GM23338 (cell line): ENCODE measurements at regions not wholly inside any gene's neighbourhood (a gene's known extent, or its start where the extent isn't known, plus 50 kb on each side); places are given as distances from the start of the nearest gene placed in this dataset.

Experiments
- ATAC-seq: fragments of 200-7000 bp; cut with Tn5 transposase; 3 replicates; pipeline ENCODE4 v1.9.1; 2020
- DNase-seq: peaks from one replicate; pipeline ENCODE4 v3.0.0-alpha.2; 2015; ENCODE audit warnings: low spot score
- H2AFZ ChIP-seq: fragments of 200-600 bp; sonication (generic); 2 replicates; pipeline ENCODE4 v1.8.0; 2016; ENCODE audit warnings: antibody characterized with exemption, mild to moderate bottlenecking, moderate library complexity
- H3F3A ChIP-seq: fragments of 200-600 bp; sonication (generic); replicated peaks from 2 replicates; pipeline ENCODE4 v1.8.0; 2017; ENCODE audit warnings: antibody characterized with exemption, mixed run types, low read depth
- H3K27ac ChIP-seq: fragments of 200-600 bp; sonication (generic); 2 replicates; pipeline ENCODE4 v1.6.1; 2016; ENCODE audit warnings: low read depth
- H3K27me3 ChIP-seq: fragments of 200-600 bp; sonication (generic); 2 replicates; pipeline ENCODE4 v1.8.0; 2016; ENCODE audit warnings: mild to moderate bottlenecking, mixed run types, moderate library complexity; ENCODE audit not compliant: insufficient read depth
- H3K36me3 ChIP-seq: fragments of 200-600 bp; sonication (generic); 2 replicates; pipeline ENCODE4 v1.8.0; 2016; ENCODE audit warnings: mild to moderate bottlenecking; ENCODE audit not compliant: insufficient read depth
- H3K4me1 ChIP-seq: fragments of 200-600 bp; sonication (generic); 2 replicates; pipeline ENCODE4 v1.8.0; 2016; ENCODE audit warnings: mild to moderate bottlenecking, moderate library complexity; ENCODE audit not compliant: insufficient read depth
- H3K4me2 ChIP-seq: fragments of 200-600 bp; sonication (generic); 2 replicates; pipeline ENCODE4 v1.7.1; 2017; ENCODE audit warnings: mixed run types
- H3K4me3 ChIP-seq: fragments of 200-600 bp; sonication (generic); 2 replicates; pipeline ENCODE4 v1.6.1; 2016; ENCODE audit warnings: mixed run types
- H3K79me2 ChIP-seq: fragments of 200-600 bp; sonication (generic); replicated peaks from 2 replicates; pipeline ENCODE4 v1.8.0; 2017; ENCODE audit warnings: mild to moderate bottlenecking; ENCODE audit not compliant: insufficient read depth
- H3K9me2 ChIP-seq: fragments of 200-600 bp; sonication (generic); 2 replicates; pipeline ENCODE4 v1.8.0; 2017; ENCODE audit not compliant: insufficient read depth
- H4K20me1 ChIP-seq: fragments of 200-600 bp; sonication (generic); replicated peaks from 2 replicates; pipeline ENCODE4 v1.8.0; 2017; ENCODE audit warnings: mild to moderate bottlenecking; ENCODE audit not compliant: insufficient read depth
- H3K27ac Mint-ChIP-seq: 2 replicates; pipeline ENCODE4 v1.8.0; 2020; ENCODE audit warnings: inconsistent platforms, mild to moderate bottlenecking, moderate library complexity, mixed read lengths
- H3K27me3 Mint-ChIP-seq: 3 replicates; pipeline ENCODE4 v1.8.0; 2022; ENCODE audit warnings: low read depth, mild to moderate bottlenecking, moderate library complexity, mixed read lengths, inconsistent platforms; ENCODE audit not compliant: insufficient read depth, poor library complexity
- H3K36me3 Mint-ChIP-seq: 3 replicates; pipeline ENCODE4 v1.8.0; 2021; ENCODE audit warnings: low read depth, mild to moderate bottlenecking, inconsistent platforms, moderate library complexity, mixed read lengths
- H3K4me1 Mint-ChIP-seq: 3 replicates; pipeline ENCODE4 v1.8.0; 2020; ENCODE audit warnings: mild to moderate bottlenecking, inconsistent platforms, mixed read lengths
- H3K4me3 Mint-ChIP-seq: 3 replicates; pipeline ENCODE4 v1.8.0; 2021; ENCODE audit warnings: moderate library complexity, mild to moderate bottlenecking, inconsistent platforms, mixed read lengths
- H3K9me3 Mint-ChIP-seq: 3 replicates; pipeline ENCODE4 v1.8.0; 2020; ENCODE audit warnings: moderate library complexity, mild to moderate bottlenecking, inconsistent platforms, mixed read lengths
- CREB1 ChIP-seq: fragments of 250-450 bp; sonication (Bioruptor Pico); IDR thresholded peaks from 2 replicates; pipeline ENCODE4 v1.5.0; 2020; ENCODE audit warnings: low read depth, mild to moderate bottlenecking, moderate library complexity
- EZH2 ChIP-seq: fragments of 200-600 bp; sonication (generic); IDR thresholded peaks from one replicate; pipeline ENCODE4 v1.8.0; 2017; ENCODE audit warnings: antibody characterized with exemption, mild to moderate bottlenecking, low read depth; ENCODE audit not compliant: unreplicated experiment
- EZH2phosphoT487 ChIP-seq: fragments of 200-600 bp; sonication (generic); IDR thresholded peaks from one replicate; pipeline ENCODE4 v1.8.1; 2018; ENCODE audit warnings: antibody characterized with exemption; ENCODE audit not compliant: unreplicated experiment
- JUNB ChIP-seq: IDR thresholded peaks from one replicate; pipeline ENCODE4 v1.6.1; 2016; ENCODE audit warnings: antibody characterized with exemption; ENCODE audit not compliant: unreplicated experiment
- NANOG ChIP-seq: IDR thresholded peaks from 2 replicates; pipeline ENCODE4 v1.6.1; 2016; ENCODE audit warnings: antibody characterized with exemption, borderline replicate concordance
- POLR2AphosphoS5 ChIP-seq: IDR thresholded peaks from 2 replicates; pipeline ENCODE4 v1.6.1; 2016; ENCODE audit warnings: antibody characterized with exemption, low read depth
- STAT1 ChIP-seq: IDR thresholded peaks from one replicate; pipeline ENCODE4 v1.6.1; 2016; ENCODE audit warnings: antibody characterized with exemption; ENCODE audit not compliant: unreplicated experiment
- ZNF114 ChIP-seq: fragments of 250-450 bp; sonication (Bioruptor Pico); IDR thresholded peaks from 2 replicates; pipeline ENCODE4 v1.5.0; 2020; ENCODE audit warnings: mild to moderate bottlenecking, moderate library complexity
- ZNF331 ChIP-seq: fragments of 250-450 bp; sonication (Bioruptor Pico); IDR thresholded peaks from 2 replicates; pipeline ENCODE4 v1.5.0; 2020; ENCODE audit warnings: low read depth, mild to moderate bottlenecking, moderate library complexity
- TF ChIP-seq, protein P1 (sequence below): fragments of 250-450 bp; sonication (Bioruptor Pico); IDR thresholded peaks from 2 replicates; pipeline ENCODE4 v1.5.0; 2020; ENCODE audit warnings: mild to moderate bottlenecking, moderate library complexity
- TF ChIP-seq, protein P2 (sequence below), 2 experiments: fragments of 200-600 bp in 1 of 2; sonication (generic) in 1 of 2; conservative IDR thresholded peaks; 2 replicates each; pipeline versions ENCODE4 v1.5.1 to v1.6.1; 2016 to 2017; ENCODE audit warnings: antibody characterized with exemption in 2 of 2, low read depth in 2 of 2, mild to moderate bottlenecking in 2 of 2, moderate library complexity in 1 of 2
- TF ChIP-seq, protein P3 (sequence below): IDR thresholded peaks from 2 replicates; pipeline ENCODE4 v1.6.1; 2016; ENCODE audit warnings: antibody characterized with exemption
- TF ChIP-seq, protein P4 (sequence below): IDR thresholded peaks from one replicate; pipeline ENCODE4 v1.6.1; 2018; ENCODE audit warnings: antibody characterized with exemption; ENCODE audit not compliant: unreplicated experiment

DNA sequence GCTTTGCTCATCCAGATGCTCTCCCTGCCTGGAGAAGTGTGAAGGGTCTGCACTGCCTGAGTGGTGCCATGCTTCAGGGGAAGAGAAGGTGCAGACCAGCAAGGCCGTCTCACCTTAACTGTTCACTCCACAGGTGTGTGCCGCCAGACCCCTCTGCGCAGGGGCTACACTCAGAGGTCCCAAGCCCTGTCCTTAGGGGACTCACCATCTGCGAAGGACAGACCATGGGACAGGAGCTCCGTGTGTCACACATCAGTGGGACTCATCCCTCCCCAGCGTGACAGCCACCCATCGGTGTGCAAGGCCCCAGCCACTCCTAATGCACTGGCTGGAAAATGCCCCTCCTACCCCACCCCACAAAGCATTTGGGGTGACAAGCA lies 142.9 kb downstream of the OLFM1 start:
- Mint-ChIP-seq H3K4me1 (peaks cover 4% of the 10 kb centered on the region; the same call in 2 of the 3 replicates), H3K27ac (no peak overlapping the region), H3K9me3 (no peaks in the 10 kb centered on the region), H3K36me3 (no peaks in the 10 kb centered on the region), H3K4me3 (no peak overlapping the region), H3K27me3 (peaks cover 1% of the 10 kb centered on the region)
- Histone ChIP-seq H3F3A (peaks cover 9% of the 10 kb centered on the region), H3K4me3 (no peak overlapping the region), H3K4me1 (no peaks in the 10 kb centered on the region), H3K4me2 (no peak overlapping the region), H2AFZ (no peak overlapping the region), H3K27me3 (no peaks in the 10 kb centered on the region), H3K9me2 (no peaks in the 10 kb centered on the region), H3K79me2 (no peaks in the 10 kb centered on the region), H3K36me3 (no peaks in the 10 kb centered on the region), H3K27ac (no peak overlapping the region), H4K20me1 (no peaks in the 10 kb centered on the region)
- no peak for ATAC-seq
- no peak for DNase-seq
- TF ChIP-seq EZH2phosphoT487 (no peak), CREB1 (no peak), STAT1 (no peak), JUNB (no peak), NANOG (no peak), ZNF114 (CRISPR knock-in tag) (no peak), EZH2 (no peak), POLR2AphosphoS5 (no peak), ZNF331 (CRISPR knock-in tag) (no peak)
- TF ChIP-seq, protein P1, sequence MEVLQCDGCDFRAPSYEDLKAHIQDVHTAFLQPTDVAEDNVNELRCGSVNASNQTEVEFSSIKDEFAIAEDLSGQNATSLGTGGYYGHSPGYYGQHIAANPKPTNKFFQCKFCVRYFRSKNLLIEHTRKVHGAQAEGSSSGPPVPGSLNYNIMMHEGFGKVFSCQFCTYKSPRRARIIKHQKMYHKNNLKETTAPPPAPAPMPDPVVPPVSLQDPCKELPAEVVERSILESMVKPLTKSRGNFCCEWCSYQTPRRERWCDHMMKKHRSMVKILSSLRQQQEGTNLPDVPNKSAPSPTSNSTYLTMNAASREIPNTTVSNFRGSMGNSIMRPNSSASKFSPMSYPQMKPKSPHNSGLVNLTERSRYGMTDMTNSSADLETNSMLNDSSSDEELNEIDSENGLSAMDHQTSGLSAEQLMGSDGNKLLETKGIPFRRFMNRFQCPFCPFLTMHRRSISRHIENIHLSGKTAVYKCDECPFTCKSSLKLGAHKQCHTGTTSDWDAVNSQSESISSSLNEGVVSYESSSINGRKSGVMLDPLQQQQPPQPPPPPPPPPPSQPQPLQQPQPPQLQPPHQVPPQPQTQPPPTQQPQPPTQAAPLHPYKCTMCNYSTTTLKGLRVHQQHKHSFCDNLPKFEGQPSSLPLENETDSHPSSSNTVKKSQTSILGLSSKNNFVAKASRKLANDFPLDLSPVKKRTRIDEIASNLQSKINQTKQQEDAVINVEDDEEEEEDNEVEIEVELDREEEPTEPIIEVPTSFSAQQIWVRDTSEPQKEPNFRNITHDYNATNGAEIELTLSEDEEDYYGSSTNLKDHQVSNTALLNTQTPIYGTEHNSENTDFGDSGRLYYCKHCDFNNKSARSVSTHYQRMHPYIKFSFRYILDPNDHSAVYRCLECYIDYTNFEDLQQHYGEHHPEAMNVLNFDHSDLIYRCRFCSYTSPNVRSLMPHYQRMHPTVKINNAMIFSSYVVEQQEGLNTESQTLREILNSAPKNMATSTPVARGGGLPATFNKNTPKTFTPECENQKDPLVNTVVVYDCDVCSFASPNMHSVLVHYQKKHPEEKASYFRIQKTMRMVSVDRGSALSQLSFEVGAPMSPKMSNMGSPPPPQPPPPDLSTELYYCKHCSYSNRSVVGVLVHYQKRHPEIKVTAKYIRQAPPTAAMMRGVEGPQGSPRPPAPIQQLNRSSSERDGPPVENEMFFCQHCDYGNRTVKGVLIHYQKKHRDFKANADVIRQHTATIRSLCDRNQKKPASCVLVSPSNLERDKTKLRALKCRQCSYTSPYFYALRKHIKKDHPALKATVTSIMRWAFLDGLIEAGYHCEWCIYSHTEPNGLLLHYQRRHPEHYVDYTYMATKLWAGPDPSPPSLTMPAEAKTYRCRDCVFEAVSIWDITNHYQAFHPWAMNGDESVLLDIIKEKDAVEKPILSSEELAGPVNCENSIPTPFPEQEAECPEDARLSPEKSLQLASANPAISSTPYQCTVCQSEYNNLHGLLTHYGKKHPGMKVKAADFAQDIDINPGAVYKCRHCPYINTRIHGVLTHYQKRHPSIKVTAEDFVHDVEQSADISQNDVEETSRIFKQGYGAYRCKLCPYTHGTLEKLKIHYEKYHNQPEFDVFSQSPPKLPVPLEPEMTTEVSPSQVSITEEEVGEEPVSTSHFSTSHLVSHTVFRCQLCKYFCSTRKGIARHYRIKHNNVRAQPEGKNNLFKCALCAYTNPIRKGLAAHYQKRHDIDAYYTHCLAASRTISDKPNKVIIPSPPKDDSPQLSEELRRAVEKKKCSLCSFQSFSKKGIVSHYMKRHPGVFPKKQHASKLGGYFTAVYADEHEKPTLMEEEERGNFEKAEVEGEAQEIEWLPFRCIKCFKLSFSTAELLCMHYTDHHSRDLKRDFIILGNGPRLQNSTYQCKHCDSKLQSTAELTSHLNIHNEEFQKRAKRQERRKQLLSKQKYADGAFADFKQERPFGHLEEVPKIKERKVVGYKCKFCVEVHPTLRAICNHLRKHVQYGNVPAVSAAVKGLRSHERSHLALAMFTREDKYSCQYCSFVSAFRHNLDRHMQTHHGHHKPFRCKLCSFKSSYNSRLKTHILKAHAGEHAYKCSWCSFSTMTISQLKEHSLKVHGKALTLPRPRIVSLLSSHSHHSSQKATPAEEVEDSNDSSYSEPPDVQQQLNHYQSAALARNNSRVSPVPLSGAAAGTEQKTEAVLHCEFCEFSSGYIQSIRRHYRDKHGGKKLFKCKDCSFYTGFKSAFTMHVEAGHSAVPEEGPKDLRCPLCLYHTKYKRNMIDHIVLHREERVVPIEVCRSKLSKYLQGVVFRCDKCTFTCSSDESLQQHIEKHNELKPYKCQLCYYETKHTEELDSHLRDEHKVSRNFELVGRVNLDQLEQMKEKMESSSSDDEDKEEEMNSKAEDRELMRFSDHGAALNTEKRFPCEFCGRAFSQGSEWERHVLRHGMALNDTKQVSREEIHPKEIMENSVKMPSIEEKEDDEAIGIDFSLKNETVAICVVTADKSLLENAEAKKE, result no peak
- TF ChIP-seq, protein P2, sequence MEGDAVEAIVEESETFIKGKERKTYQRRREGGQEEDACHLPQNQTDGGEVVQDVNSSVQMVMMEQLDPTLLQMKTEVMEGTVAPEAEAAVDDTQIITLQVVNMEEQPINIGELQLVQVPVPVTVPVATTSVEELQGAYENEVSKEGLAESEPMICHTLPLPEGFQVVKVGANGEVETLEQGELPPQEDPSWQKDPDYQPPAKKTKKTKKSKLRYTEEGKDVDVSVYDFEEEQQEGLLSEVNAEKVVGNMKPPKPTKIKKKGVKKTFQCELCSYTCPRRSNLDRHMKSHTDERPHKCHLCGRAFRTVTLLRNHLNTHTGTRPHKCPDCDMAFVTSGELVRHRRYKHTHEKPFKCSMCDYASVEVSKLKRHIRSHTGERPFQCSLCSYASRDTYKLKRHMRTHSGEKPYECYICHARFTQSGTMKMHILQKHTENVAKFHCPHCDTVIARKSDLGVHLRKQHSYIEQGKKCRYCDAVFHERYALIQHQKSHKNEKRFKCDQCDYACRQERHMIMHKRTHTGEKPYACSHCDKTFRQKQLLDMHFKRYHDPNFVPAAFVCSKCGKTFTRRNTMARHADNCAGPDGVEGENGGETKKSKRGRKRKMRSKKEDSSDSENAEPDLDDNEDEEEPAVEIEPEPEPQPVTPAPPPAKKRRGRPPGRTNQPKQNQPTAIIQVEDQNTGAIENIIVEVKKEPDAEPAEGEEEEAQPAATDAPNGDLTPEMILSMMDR (conservative IDR thresholded peaks at IDR 0.05; ENCODE audit: low read depth in 2 of 2), result no peak
- TF ChIP-seq, protein P3, sequence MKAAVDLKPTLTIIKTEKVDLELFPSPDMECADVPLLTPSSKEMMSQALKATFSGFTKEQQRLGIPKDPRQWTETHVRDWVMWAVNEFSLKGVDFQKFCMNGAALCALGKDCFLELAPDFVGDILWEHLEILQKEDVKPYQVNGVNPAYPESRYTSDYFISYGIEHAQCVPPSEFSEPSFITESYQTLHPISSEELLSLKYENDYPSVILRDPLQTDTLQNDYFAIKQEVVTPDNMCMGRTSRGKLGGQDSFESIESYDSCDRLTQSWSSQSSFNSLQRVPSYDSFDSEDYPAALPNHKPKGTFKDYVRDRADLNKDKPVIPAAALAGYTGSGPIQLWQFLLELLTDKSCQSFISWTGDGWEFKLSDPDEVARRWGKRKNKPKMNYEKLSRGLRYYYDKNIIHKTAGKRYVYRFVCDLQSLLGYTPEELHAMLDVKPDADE, result no peak
- TF ChIP-seq, protein P4, sequence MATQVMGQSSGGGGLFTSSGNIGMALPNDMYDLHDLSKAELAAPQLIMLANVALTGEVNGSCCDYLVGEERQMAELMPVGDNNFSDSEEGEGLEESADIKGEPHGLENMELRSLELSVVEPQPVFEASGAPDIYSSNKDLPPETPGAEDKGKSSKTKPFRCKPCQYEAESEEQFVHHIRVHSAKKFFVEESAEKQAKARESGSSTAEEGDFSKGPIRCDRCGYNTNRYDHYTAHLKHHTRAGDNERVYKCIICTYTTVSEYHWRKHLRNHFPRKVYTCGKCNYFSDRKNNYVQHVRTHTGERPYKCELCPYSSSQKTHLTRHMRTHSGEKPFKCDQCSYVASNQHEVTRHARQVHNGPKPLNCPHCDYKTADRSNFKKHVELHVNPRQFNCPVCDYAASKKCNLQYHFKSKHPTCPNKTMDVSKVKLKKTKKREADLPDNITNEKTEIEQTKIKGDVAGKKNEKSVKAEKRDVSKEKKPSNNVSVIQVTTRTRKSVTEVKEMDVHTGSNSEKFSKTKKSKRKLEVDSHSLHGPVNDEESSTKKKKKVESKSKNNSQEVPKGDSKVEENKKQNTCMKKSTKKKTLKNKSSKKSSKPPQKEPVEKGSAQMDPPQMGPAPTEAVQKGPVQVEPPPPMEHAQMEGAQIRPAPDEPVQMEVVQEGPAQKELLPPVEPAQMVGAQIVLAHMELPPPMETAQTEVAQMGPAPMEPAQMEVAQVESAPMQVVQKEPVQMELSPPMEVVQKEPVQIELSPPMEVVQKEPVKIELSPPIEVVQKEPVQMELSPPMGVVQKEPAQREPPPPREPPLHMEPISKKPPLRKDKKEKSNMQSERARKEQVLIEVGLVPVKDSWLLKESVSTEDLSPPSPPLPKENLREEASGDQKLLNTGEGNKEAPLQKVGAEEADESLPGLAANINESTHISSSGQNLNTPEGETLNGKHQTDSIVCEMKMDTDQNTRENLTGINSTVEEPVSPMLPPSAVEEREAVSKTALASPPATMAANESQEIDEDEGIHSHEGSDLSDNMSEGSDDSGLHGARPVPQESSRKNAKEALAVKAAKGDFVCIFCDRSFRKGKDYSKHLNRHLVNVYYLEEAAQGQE, result no peak
